Thoracic aorta (tissue), 2 donors: ENCODE measurements at regions not wholly inside any gene's neighbourhood (a gene's known extent, or its start where the extent isn't known, plus 50 kb on each side); places are given as distances from the start of the nearest gene placed in this dataset.
"Not testable (repeated sequence)": the region's sequence is repeated elsewhere in the genome, so short reads cannot be mapped to it uniquely, and the experiment has no call there.

Experiments
- ATAC-seq: fragments of 150-250 bp; one replicate; pipeline ENCODE4 v1.8.0; 2017; ENCODE audit warnings: low read depth; ENCODE audit not compliant: insufficient number of reproducible peaks, low FRiP score
- DNase-seq: peaks from one replicate; pipeline ENCODE4 v3.0.0-alpha.2; 2020; ENCODE audit warnings: low spot score
- H3K27ac ChIP-seq, 2 donors: fragments of 200-600 bp; sonication (generic); 1 replicate in 1 of 2; 2 replicates in 1 of 2; pipeline ENCODE4 v1.5.1; 2016; ENCODE audit warnings: mild to moderate bottlenecking in 2 of 2, moderate library complexity in 2 of 2
- H3K27me3 ChIP-seq: fragments of 200-600 bp; sonication (generic); replicated peaks from 2 replicates; pipeline ENCODE4 v1.6.0; 2016; ENCODE audit warnings: mild to moderate bottlenecking; ENCODE audit not compliant: insufficient read depth
- H3K36me3 ChIP-seq: fragments of 200-600 bp; sonication (generic); one replicate; pipeline ENCODE4 v1.5.1; 2016
- H3K4me1 ChIP-seq, 2 donors: fragments of 200-600 bp; sonication (generic); 1 replicate in 1 of 2; 2 replicates in 1 of 2; pipeline versions ENCODE4 v1.5.1 to v1.6.0; 2016; ENCODE audit warnings: low read depth in 2 of 2, mild to moderate bottlenecking in 1 of 2; ENCODE audit not compliant: control insufficient read depth in 1 of 2
- H3K4me3 ChIP-seq: fragments of 200-600 bp; sonication (generic); 2 replicates; pipeline ENCODE4 v1.5.1; 2016; ENCODE audit warnings: mild to moderate bottlenecking
- H3K9me3 ChIP-seq: fragments of 200-600 bp; sonication (generic); 2 replicates; pipeline ENCODE4 v1.5.1; 2016
- TF ChIP-seq, protein P1 (sequence below): fragments of 200-600 bp; sonication (generic); IDR thresholded peaks from one replicate; pipeline ENCODE4 v1.5.1; 2019; ENCODE audit warnings: antibody characterized with exemption

DNA sequence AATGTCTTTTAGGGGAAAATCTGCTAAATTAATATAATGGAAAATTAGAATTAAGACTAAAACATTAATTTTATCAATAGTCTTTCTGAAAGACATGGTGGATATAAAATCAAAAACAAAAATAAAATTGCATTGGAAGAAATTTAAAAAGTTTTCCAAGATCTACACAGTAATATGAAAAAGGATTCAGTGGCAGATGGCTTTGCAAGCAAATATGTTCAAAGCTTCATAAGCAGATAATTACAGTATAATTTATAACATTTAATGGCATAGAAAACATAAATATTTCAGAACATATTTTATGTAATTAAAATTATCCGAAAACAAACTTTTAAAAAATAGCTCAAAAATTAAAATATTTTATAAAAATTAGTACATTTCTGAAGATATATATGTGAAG, 512.4 kb upstream of the CYLC2 start:
- H3K4me3 ChIP-seq: no peak overlapping the region
- TF ChIP-seq, protein P1, sequence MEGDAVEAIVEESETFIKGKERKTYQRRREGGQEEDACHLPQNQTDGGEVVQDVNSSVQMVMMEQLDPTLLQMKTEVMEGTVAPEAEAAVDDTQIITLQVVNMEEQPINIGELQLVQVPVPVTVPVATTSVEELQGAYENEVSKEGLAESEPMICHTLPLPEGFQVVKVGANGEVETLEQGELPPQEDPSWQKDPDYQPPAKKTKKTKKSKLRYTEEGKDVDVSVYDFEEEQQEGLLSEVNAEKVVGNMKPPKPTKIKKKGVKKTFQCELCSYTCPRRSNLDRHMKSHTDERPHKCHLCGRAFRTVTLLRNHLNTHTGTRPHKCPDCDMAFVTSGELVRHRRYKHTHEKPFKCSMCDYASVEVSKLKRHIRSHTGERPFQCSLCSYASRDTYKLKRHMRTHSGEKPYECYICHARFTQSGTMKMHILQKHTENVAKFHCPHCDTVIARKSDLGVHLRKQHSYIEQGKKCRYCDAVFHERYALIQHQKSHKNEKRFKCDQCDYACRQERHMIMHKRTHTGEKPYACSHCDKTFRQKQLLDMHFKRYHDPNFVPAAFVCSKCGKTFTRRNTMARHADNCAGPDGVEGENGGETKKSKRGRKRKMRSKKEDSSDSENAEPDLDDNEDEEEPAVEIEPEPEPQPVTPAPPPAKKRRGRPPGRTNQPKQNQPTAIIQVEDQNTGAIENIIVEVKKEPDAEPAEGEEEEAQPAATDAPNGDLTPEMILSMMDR: no peak
- no peaks in the 10 kb centered on the region for H3K4me1 ChIP-seq
- H3K9me3 ChIP-seq: no peaks in the 10 kb centered on the region
- no peak for ATAC-seq
- no peaks in the 10 kb centered on the region for H3K36me3 ChIP-seq
- H3K27me3 ChIP-seq: no peaks in the 10 kb centered on the region
- no peak overlapping the region for H3K27ac ChIP-seq
- DNase-seq: no peak

DNA sequence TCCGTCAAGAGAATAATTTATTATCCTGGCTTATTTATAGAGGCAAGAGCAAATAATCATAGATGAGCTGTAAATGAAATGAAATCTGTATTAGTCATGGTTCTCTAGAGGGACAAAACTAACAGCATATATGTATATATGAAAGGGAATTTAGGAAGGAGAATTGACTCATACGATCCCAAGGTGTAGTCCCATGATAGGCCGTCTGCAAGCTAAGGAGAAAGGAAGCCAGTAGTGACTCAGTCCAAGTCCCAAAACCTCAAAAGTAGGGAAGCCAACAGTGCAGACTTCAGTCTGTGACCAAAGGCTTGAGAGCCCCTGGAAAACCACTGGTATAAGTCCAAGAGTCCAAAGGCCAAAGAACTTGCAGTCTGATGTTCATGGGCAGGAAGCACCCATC, 515.9 kb upstream of the CYLC2 start:
- Histone ChIP-seq H3K36me3 (no peaks in the 10 kb centered on the region), H3K4me3 (no peak overlapping the region), H3K27me3 (no peaks in the 10 kb centered on the region), H3K4me1 (no peaks in the 10 kb centered on the region), H3K27ac (no peak overlapping the region), H3K9me3 (no peaks in the 10 kb centered on the region)
- TF ChIP-seq, protein P1: no peak
- no peak for DNase-seq
- ATAC-seq: no peak

DNA sequence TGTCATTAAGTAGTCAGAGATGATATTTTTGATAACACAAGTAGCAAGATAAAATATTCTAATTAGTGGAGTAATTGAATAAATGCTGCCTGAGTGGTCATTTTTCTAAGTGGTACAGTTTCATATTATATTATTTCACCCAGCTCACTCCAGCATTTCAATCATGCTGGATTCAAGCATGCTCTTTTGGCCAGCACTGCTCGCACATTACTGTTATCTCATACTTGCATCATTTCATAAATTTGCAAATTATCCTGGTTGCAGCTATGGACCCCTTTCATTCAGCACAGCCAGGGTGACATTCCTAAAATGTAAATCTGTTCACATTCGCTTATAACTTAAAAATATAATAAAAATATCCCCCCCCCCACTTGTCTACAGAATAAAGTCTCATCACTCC, 520.8 kb upstream of the CYLC2 start:
- no peak for ATAC-seq
- H3K27ac ChIP-seq: no peak overlapping the region
- no peak overlapping the region for H3K4me3 ChIP-seq
- peaks cover 5% of the 10 kb centered on the region for H3K9me3 ChIP-seq
- H3K4me1 ChIP-seq: no peaks in the 10 kb centered on the region
- no peaks in the 10 kb centered on the region for H3K36me3 ChIP-seq
- H3K27me3 ChIP-seq: no peaks in the 10 kb centered on the region
- no peak for DNase-seq
- TF ChIP-seq, protein P1: no peak

DNA sequence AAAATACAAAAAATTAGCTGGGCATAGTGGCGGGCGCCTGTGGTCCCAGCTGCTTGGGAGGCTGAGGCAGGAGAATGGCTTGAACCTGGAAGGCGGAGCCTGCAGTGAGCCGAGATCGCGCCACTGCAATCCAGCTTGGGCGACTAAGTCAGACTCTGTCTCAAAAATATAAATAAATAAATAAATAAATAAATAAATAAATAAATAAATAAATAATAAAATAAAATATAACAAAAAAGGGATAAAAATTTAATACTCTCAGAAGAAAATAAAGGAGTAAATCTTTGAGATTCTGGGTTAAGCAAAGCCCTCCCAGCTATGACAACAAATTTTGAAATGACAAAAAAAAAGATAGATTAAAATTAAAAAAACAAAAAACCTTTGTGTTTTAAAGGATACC, 525.7 kb upstream of the CYLC2 start:
- not testable (repeated sequence) for H3K36me3 ChIP-seq, H3K4me1 ChIP-seq, DNase-seq, H3K27ac ChIP-seq, H3K9me3 ChIP-seq, H3K27me3 ChIP-seq, ATAC-seq, H3K4me3 ChIP-seq

DNA sequence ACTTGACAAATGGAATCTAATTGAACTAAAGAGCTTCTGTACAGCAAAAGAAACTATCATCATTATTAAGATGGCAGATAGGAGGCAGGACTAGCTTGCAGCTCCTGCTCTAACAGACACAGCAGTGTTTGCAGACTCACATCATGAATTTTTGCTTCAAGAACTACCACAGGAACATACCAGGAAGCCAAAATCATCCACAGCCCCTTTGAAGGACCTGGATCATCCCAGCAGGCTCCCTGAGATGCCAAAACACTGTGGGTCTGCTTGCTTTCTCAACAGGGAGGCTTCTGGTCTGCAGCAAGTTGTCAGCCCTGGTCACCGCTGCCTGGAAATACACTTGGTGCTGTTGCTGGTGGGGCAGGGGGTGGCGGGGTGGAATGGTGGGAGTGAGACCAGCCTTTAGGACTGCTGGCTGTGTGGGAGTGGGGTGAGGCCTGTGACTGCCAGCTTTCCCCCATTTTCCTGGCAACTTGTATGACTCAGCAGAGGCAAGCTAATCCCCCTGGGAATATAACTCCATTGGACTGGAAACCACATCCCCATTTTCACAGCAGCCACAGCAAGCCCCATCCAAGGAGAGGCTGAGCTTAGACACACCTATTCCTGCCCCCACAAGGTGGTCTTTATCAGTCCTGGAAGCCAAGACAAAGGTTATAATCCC, 533.8 kb upstream of the CYLC2 start:
- no peak overlapping the region for H3K27ac ChIP-seq
- ATAC-seq (no peak), DNase-seq (no peak)
- H3K4me1 ChIP-seq: no peaks in the 10 kb centered on the region
- no peaks in the 10 kb centered on the region for H3K9me3 ChIP-seq
- TF ChIP-seq, protein P1: no peak
- no peaks in the 10 kb centered on the region for H3K27me3 ChIP-seq
- no peak overlapping the region for H3K4me3 ChIP-seq
- H3K36me3 ChIP-seq: no peaks in the 10 kb centered on the region

DNA sequence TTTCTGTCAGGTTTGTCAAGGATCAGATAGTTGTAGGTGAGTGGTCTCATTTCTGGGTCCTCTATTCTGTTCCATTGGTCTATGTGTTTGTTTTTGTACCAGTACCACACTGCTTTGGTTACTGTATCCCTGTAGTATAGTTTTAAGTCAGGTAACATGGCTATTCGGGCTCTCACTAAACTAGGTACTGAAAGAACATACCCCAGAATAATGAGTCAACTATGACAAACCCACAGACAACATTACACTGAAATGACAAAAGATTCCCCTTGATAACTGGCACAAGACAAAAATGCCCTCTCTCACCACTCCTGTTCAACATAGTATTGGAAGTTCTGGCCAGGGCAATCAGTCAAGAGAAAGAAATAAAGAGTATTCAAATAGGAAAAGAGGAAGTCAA, 535.3 kb upstream of the CYLC2 start:
- no peak for ATAC-seq

More for the DNA sequence above, 535.3 kb upstream of the CYLC2 start:
- Histone ChIP-seq H3K9me3 (no peaks in the 10 kb centered on the region), H3K4me3 (no peak overlapping the region), H3K27me3 (no peaks in the 10 kb centered on the region), H3K27ac (no peak overlapping the region), H3K4me1 (no peaks in the 10 kb centered on the region), H3K36me3 (no peaks in the 10 kb centered on the region)
- no peak for DNase-seq
- TF ChIP-seq, protein P1: no peak
